ENCODE measurements at regions not wholly inside any gene's neighbourhood (a gene's known extent, or its start where the extent isn't known, plus 50 kb on each side); places are given as distances from the start of the nearest gene placed in this dataset.

- TF ChIP-seq, protein P1, sequence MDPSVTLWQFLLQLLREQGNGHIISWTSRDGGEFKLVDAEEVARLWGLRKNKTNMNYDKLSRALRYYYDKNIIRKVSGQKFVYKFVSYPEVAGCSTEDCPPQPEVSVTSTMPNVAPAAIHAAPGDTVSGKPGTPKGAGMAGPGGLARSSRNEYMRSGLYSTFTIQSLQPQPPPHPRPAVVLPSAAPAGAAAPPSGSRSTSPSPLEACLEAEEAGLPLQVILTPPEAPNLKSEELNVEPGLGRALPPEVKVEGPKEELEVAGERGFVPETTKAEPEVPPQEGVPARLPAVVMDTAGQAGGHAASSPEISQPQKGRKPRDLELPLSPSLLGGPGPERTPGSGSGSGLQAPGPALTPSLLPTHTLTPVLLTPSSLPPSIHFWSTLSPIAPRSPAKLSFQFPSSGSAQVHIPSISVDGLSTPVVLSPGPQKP (IDR thresholded peaks at IDR 0.05; ENCODE audit: borderline replicate concordance, low read depth, low read length), result no peak
- TF ChIP-seq, protein P2, sequence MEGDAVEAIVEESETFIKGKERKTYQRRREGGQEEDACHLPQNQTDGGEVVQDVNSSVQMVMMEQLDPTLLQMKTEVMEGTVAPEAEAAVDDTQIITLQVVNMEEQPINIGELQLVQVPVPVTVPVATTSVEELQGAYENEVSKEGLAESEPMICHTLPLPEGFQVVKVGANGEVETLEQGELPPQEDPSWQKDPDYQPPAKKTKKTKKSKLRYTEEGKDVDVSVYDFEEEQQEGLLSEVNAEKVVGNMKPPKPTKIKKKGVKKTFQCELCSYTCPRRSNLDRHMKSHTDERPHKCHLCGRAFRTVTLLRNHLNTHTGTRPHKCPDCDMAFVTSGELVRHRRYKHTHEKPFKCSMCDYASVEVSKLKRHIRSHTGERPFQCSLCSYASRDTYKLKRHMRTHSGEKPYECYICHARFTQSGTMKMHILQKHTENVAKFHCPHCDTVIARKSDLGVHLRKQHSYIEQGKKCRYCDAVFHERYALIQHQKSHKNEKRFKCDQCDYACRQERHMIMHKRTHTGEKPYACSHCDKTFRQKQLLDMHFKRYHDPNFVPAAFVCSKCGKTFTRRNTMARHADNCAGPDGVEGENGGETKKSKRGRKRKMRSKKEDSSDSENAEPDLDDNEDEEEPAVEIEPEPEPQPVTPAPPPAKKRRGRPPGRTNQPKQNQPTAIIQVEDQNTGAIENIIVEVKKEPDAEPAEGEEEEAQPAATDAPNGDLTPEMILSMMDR (conservative IDR thresholded peaks at IDR 0.05; ENCODE audit: low read depth, low read length), result no peak
- TF ChIP-seq CHD1 (IDR thresholded peaks at IDR 0.05; ENCODE audit: low read depth, low read length), result no peak
- TF ChIP-seq MXI1 (IDR thresholded peaks at IDR 0.05; ENCODE audit: borderline replicate concordance, low read depth, low read length), result no peak
- TF ChIP-seq POLR2A (IDR thresholded peaks at IDR 0.05; ENCODE audit: low read depth, low read length), result no peak
- no peak for TF ChIP-seq RFX5 (IDR thresholded peaks at IDR 0.05; ENCODE audit: low read depth, low read length)
- TF ChIP-seq CEBPB (IDR thresholded peaks at IDR 0.05; ENCODE audit: low read depth, low read length), result no peak
- no peak for TF ChIP-seq RAD21 (IDR thresholded peaks at IDR 0.05; ENCODE audit: low read length)
- no peak for TF ChIP-seq MAFK (IDR thresholded peaks at IDR 0.05; ENCODE audit: low read depth, low read length)
- TF ChIP-seq, protein P3, sequence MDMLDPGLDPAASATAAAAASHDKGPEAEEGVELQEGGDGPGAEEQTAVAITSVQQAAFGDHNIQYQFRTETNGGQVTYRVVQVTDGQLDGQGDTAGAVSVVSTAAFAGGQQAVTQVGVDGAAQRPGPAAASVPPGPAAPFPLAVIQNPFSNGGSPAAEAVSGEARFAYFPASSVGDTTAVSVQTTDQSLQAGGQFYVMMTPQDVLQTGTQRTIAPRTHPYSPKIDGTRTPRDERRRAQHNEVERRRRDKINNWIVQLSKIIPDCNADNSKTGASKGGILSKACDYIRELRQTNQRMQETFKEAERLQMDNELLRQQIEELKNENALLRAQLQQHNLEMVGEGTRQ (IDR thresholded peaks at IDR 0.05; ENCODE audit: low read depth, low read length), result no peak
Measured at GRCh38 chr12:82593901-82594396, 92.8 kb upstream of the TMTC2 start.
